GM12878 (cell line): ENCODE measurements at regions not wholly inside any gene's neighbourhood (a gene's known extent, or its start where the extent isn't known, plus 50 kb on each side); places are given as distances from the start of the nearest gene placed in this dataset.

Experiments used
- ATAC-seq: fragments of 200-7000 bp; cut with Tn5 transposase; 3 replicates; pipeline ENCODE4 v1.9.1; 2020; ENCODE audit warnings: mild to moderate bottlenecking, moderate library complexity
- BruUV-seq: library from RNA; stranded (reverse); fragments of 400-500 nt; replicated peaks from 2 replicates; lab custom pipeline; 2021; lab: Mats Ljungman, UMichigan
- CTCF ChIA-PET: fragments of 300-600 bp; sonication (Branson Sonifier 250); formaldehyde crosslinking; extraction: SDS; loops from one replicate; lab custom pipeline; 2021; ENCODE audit warnings: inconsistent platforms; lab: Yijun Ruan, JAX
- POLR2A ChIA-PET: fragments of 350-600 bp; formaldehyde crosslinking; extraction: SDS; loops from one replicate; lab custom pipeline; 2021; ENCODE audit warnings: inconsistent platforms; lab: Charles Lee
- RAD21 ChIA-PET: fragments of 300-600 bp; sonication (Branson Sonifier 250); formaldehyde crosslinking; loops from one replicate; lab custom pipeline; 2023; ENCODE audit warnings: antibody characterized with exemption; ENCODE audit not compliant: unreplicated experiment; lab: Charles Lee
- SMC1A ChIA-PET: fragments of 300-600 bp; sonication (Branson Sonifier 250); formaldehyde crosslinking; loops from one replicate; lab custom pipeline; 2023; ENCODE audit not compliant: unreplicated experiment, uncharacterized antibody; lab: Charles Lee
- DNase-seq: peaks from one replicate; pipeline ENCODE4 v3.0.0-alpha.2; 2011; ENCODE audit warnings: low read depth, low spot score
- FAIRE-seq: peaks from 3 replicates; lab custom pipeline; 2011; peaks lifted over from hg19 to GRCh38; lab: Jason Lieb, UNC
- H2AFZ ChIP-seq: 2 replicates; pipeline ENCODE4 v1.6.0; 2011; ENCODE audit warnings: low read depth, low read length, control low read depth; ENCODE audit not compliant: control insufficient read depth
- H3K27ac ChIP-seq: 2 replicates; pipeline ENCODE4 v1.5.1; 2011; ENCODE audit warnings: control low read depth; ENCODE audit not compliant: control insufficient read depth, insufficient read depth
- H3K27me3 ChIP-seq, 2 experiments: replicated peaks in 1 of 2; 2 replicates each; pipeline versions ENCODE4 v1.6.0 to v1.6.1; 2011; ENCODE audit warnings: low read length in 1 of 2; ENCODE audit not compliant: control insufficient read depth in 2 of 2, insufficient read depth in 2 of 2
- H3K36me3 ChIP-seq, 2 experiments: 2 replicates each; pipeline ENCODE4 v1.5.1; 2011; ENCODE audit warnings: low read length in 1 of 2; ENCODE audit not compliant: control insufficient read depth in 2 of 2, insufficient read depth in 2 of 2
- H3K4me1 ChIP-seq: 2 replicates; pipeline ENCODE4 v1.6.1; 2011; ENCODE audit warnings: mild to moderate bottlenecking, low read length, moderate library complexity, mixed read lengths; ENCODE audit not compliant: control insufficient read depth, insufficient read depth
- H3K4me2 ChIP-seq: 2 replicates; pipeline ENCODE4 v1.6.0; 2011; ENCODE audit warnings: control low read depth; ENCODE audit not compliant: control insufficient read depth, insufficient read depth
- H3K4me3 ChIP-seq: fragments of 200-600 bp; sonication (generic); 2 replicates; pipeline ENCODE4 v1.5.1; 2016
- H3K79me2 ChIP-seq: 2 replicates; pipeline ENCODE4 v1.6.0; 2011; ENCODE audit warnings: low read length; ENCODE audit not compliant: control insufficient read depth, insufficient read depth
- H3K9ac ChIP-seq: 2 replicates; pipeline ENCODE4 v1.8.0; 2011; ENCODE audit warnings: low read length, control low read depth, mixed read lengths; ENCODE audit not compliant: control insufficient read depth, insufficient read depth
- H3K9me3 ChIP-seq: replicated peaks from 3 replicates; pipeline ENCODE4 v1.5.1; 2011; ENCODE audit warnings: mild to moderate bottlenecking, low read length; ENCODE audit not compliant: control insufficient read depth, insufficient read depth
- H4K20me1 ChIP-seq: 2 replicates; pipeline ENCODE4 v1.6.0; 2011; ENCODE audit not compliant: control insufficient read depth, insufficient read depth
- CBX5 ChIP-seq: sonication (generic); IDR thresholded peaks from 2 replicates; pipeline ENCODE4 v1.6.1; 2016; ENCODE audit warnings: low read depth, moderate library complexity, mild to moderate bottlenecking, inconsistent platforms
- JUND ChIP-seq: IDR thresholded peaks from 2 replicates; pipeline ENCODE4 v1.6.1; 2012; ENCODE audit warnings: low read depth, mild to moderate bottlenecking, low read length, improper control_type of control experiment, moderate library complexity
- NFYB ChIP-seq: IDR thresholded peaks from 2 replicates; pipeline ENCODE4 v1.6.1; 2011; ENCODE audit warnings: low read depth, mild to moderate bottlenecking, low read length, improper control_type of control experiment, moderate library complexity; ENCODE audit not compliant: insufficient read depth
- RB1 ChIP-seq: fragments of 450-650 bp; formaldehyde crosslinking; IDR thresholded peaks from 2 replicates; pipeline ENCODE4 v1.6.1; 2017; ENCODE audit warnings: mild to moderate bottlenecking, borderline replicate concordance
- REST ChIP-seq: IDR thresholded peaks from 2 replicates; pipeline ENCODE4 v1.6.1; 2012; ENCODE audit warnings: mild to moderate bottlenecking, low read depth, low read length
- RFX5 ChIP-seq: IDR thresholded peaks from 2 replicates; pipeline ENCODE4 v1.6.1; 2011; ENCODE audit warnings: low read depth, low read length, improper control_type of control experiment
- WRNIP1 ChIP-seq: IDR thresholded peaks from 2 replicates; pipeline ENCODE4 v1.6.1; 2011; ENCODE audit warnings: low read depth, low read length, improper control_type of control experiment, borderline replicate concordance
- WGBS: methylation state at CpG from one replicate; pipeline ENCODE4 v1.1.6; 2016; ENCODE audit warnings: low lambda C conversion rate; ENCODE audit not compliant: insufficient replicate concordance, insufficient coverage; ENCODE audit errors: missing lambda C conversion rate; 5-methylcytosine and 5-hydroxymethylcytosine counted together
- in situ Hi-C: fragments of 300-500 bp; cut with MboI; formaldehyde crosslinking; loops from 9 replicates; pipeline ENCODE4 v1.14.3; 2018; ENCODE audit warnings: mixed read lengths
- intact Hi-C: fragments of 100-400 bp; cut with micrococcal nuclease; formaldehyde crosslinking; loops from one replicate; pipeline ENCODE4 v1.14.2; 2022; ENCODE audit not compliant: unreplicated experiment

DNA sequence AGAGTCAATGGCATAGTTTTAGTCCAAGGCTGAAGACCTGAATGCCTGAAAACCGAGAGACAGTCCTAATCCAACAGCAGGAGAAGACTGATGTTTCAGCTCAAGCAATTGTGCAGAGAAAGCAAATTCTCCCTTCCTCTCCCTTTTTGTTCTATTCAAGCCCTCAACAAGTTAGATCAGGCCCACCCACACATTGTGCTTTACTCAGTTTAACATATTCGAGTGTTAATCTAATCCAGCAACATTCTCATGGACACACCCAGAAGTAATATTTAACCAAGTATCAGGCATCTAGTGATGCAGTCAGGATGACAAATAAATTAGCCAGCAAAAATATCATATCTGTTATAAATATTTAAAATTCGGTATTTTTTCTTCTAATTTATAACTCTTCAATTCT, 261.1 kb downstream of the HDGFL1 start:
- Histone ChIP-seq H3K4me1 (no peaks in the 10 kb centered on the region), H2AFZ (no peak overlapping the region), H4K20me1 (no peaks in the 10 kb centered on the region), H3K79me2 (no peaks in the 10 kb centered on the region), H3K4me3 (no peak overlapping the region), H3K9me3 (no peaks in the 10 kb centered on the region), H3K27ac (no peak overlapping the region), H3K36me3 (no peaks in the 10 kb centered on the region), H3K4me2 (no peak overlapping the region), H3K27me3 (no peaks in the 10 kb centered on the region), H3K9ac (no peak overlapping the region)
- TF ChIP-seq RB1 = no peak
- TF ChIP-seq NFYB = no peak
- TF ChIP-seq REST = no peak
- TF ChIP-seq RFX5 = no peak
- TF ChIP-seq JUND = no peak
- no peak for TF ChIP-seq CBX5
- TF ChIP-seq WRNIP1 = no peak
- 2% methylated on average over 3 of the region's 3 CpGs for WGBS
- POLR2A ChIA-PET = no interaction called here
- in situ Hi-C loops (no loop called here), intact Hi-C loops (no loop called here)
- no TSS peak for BruUV-seq
- no peak for FAIRE-seq
- ATAC-seq = no peak
- SMC1A ChIA-PET = no interaction called here
- DNase-seq = no peak
- RAD21 ChIA-PET = no interaction called here
- CTCF ChIA-PET = no interaction called here
